DMS153 treated with DMSO at 0.1 percent for 48 hours (cell line): ENCODE measurements at regions not wholly inside any gene's neighbourhood (a gene's known extent, or its start where the extent isn't known, plus 50 kb on each side); places are given as distances from the start of the nearest gene placed in this dataset.

Source experiments
- DNase-seq: peaks from one replicate; lab custom pipeline; 2025; ENCODE audit not compliant: unreplicated experiment; lab: John Stamatoyannopoulos, UW

- no peak for DNase-seq
These were observed 340.8 kb downstream of the BCAT1 start for GRCh38 chr12:24608108-24608507.

- DNase-seq = no peak
These were observed 343.0 kb downstream of the BCAT1 start for GRCh38 chr12:24605916-24606315.

- no peak for DNase-seq
These were observed 343.4 kb downstream of the BCAT1 start for GRCh38 chr12:24605466-24605865.

DNA sequence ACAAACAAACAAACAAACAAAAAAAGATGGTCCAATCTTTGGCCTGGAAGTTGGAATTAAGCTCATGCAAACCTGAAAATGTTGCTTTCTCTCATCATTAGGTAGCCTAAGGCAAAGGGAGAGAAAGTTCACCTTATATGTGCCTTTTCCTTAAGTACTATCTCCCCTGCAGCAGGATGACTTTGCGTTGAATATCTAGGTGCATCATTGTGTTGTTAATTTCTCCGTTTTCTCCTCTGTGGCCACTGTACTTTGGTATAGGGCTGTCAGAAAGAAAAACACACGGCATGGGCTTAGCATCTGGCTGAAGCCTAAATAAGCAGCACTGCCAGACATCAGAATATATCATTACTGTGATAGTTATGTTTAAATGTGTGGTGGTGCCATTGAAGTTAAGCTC is 345.5 kb downstream of the BCAT1 start:
- no peak for DNase-seq

GRCh38 chr12:24600996-24601395 is 347.9 kb downstream of the BCAT1 start:
- no peak for DNase-seq

DNA sequence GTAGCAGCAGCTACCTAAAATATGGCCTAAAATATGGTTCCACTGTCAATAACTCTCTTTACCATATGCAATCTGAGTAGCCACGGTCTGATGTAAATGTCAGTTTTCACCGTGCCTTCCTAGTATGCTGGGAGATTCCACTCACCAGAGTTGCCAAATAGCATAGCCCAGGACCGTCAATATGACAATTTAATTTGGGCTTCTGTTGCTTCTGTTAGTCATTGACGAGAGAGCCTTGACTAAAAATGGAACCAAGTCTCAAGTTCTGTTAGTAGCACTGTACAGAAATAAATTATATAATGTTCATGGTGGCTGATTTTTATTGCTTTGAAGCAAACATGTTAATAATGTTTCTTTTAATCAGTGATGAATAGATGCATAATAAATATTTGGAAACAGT is 348.4 kb downstream of the BCAT1 start:
- no peak for DNase-seq

DNA sequence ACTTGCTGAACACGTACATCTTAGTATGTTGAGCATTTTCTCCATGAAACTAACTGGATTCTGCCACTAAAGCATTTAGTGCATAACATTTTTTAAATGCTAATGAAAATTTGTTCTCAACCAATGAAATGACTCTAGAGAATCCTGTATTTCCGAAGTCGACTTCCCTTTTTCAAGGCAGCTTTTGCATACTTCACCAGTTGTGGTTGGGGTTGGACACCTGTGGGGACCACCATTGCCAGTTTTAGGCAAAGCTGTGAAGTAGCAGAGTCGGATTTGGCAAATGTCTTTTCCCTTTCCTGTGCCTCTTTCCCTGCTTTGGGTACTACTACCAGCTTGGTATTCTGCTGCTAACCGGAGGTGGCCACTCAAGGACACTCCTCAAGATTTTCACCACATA is 349.2 kb downstream of the BCAT1 start:
- DNase-seq = no peak

- DNase-seq = no peak
These were observed 351.3 kb downstream of the BCAT1 start for GRCh38 chr12:24597580-24597979.

DNA sequence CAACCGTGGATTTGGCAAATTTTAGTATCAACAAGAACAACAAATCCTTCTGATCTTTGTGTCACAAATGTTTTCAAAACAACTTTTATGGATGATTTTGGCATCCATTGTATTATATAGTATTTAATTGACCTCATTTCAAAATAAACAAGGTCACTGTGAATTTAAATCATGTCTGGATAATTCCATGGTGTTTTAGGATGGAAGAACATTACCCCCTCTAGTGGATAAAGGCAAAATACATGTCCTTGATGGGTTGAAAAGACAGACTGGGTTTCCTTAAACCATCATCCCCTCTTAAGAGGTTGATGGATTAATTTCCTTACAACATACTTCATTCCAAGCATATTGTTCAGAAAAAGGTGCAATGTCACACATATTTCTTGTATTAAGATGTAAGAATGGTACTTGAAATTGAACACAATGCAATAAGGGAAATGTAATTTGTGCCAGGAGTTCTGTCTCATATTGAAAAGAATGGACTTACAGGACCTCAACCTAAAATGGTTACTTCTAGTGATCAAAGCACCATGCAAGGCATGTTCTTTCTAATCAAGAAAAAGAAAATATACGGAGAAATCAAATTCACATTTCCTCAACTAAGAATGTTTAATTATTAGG is 352.0 kb downstream of the BCAT1 start:
- peak; percentile 45 for DNase-seq

DNA sequence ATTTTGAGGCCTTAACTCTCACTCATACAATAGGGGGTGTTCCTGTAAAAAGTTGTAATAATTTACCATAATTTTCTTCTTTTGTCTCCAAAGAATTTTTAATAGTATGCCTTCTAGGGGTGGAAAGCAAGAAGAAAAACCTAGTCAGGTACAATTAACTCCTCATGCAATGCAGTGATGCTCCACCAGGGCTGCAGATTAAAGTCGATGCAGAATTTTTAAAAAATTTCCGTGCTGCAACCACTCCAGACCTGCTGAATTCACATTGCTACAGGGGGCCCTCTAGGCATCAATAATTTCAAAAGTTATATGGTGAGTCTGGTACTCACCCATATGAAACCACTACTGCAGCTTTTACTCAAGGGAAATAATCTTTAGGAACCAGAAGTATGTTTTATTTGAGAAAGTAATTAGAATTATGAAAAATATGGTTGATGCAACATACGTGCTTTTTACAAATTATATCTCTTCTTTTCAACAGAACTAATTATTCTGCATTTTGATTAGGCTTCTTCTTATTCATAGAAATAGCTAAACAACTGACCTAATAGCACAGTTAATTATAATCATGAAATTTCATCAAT is 353.2 kb downstream of the BCAT1 start:
- no peak for DNase-seq

DNA sequence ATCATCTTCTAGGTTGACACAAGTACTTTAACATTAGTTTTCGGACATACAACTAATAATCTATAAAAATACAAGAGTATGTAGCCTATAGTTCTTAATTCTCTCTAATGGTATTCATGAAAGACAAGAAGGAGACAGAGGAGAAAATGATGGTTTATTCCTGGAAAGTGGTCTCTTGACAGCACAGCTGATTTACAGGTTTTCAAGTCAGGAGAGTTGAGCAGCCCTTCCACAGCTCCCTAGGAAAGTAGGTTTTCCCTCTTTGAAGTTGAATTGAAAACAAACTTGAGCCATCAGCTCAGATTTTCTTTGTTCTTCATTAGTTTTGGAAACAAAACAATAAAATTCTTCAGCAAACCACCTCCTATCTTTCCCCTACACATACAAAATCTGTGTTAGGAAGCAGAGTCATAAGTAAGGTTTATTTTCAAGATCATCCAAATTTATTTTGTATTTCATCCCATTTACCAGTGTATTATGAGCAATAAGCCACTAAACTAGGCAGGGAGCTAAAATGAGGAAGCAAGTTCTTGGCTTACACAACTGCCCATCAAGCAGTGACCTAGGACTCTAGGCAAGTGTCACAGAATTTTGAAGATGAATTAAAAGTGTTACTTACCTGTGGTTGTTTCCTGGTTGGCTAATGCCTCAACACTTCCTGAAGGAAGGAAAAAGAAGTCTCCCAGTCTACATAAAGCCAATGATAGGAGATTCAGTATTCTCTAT is 357.0 kb downstream of the BCAT1 start:
- DNase-seq = no peak

- no peak for DNase-seq
These were observed 357.7 kb downstream of the BCAT1 start for GRCh38 chr12:24591079-24591626.

GRCh38 chr12:24586293-24586692 is 362.6 kb downstream of the BCAT1 start:
- no peak for DNase-seq

- DNase-seq = no peak
These were observed 364.7 kb downstream of the BCAT1 start for GRCh38 chr12:24584032-24584675.

DNA sequence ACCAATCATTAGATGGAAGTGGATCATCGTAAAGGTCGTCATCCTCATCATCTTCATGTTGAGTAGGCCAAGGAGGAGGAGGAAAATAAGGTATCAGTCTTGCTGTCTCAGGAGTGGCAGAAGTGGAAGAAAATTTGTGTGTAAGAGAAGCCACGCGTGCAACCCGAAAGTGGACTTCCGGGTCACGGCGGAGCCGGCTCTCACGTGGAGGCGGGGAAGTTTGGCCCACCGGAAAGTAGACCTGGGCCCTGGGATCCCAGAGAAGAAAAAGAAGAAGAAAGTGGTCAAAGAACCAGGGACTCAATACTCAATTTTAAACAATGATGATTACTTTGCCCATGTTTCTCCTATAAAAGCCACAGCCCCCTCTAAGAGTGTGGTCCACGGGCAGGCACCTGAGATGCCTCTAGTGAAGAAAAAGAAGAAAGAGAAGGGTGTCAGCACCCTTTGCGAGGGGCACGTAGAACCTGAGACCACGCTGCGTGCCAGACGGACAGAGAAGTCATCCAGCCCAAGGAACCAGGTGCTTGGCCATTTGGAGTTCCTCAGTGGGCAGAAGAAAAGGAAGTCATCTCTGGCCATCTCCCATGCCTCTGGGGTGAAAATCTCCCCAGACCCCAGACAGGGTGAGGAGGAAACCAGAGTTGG is 365.8 kb downstream of the BCAT1 start:
- no peak for DNase-seq

DNA sequence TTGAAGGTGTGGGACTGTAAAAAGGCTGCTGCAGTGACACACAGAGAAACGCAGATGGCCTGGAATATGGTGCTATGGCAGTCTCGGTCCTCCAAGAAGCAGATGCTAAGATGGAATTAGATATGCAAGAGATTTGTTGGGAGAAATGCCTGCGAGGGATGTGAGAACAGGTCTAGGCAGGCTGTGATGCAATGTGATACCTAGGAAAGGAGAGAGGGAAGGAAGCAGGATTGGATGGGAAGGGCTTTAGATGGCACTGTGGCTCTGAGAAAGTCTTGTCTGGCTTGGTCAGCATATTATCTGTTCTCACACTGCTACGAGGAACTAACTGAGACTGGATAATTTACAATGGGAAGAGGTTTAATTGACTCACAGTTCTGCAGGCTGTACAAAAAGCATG is 374.4 kb downstream of the BCAT1 start:
- DNase-seq = no peak

GRCh38 chr12:24573621-24574020 is 375.3 kb downstream of the BCAT1 start:
- no peak for DNase-seq

GRCh38 chr12:24565300-24565699 is 383.6 kb downstream of the BCAT1 start:
- DNase-seq = no peak

DNA sequence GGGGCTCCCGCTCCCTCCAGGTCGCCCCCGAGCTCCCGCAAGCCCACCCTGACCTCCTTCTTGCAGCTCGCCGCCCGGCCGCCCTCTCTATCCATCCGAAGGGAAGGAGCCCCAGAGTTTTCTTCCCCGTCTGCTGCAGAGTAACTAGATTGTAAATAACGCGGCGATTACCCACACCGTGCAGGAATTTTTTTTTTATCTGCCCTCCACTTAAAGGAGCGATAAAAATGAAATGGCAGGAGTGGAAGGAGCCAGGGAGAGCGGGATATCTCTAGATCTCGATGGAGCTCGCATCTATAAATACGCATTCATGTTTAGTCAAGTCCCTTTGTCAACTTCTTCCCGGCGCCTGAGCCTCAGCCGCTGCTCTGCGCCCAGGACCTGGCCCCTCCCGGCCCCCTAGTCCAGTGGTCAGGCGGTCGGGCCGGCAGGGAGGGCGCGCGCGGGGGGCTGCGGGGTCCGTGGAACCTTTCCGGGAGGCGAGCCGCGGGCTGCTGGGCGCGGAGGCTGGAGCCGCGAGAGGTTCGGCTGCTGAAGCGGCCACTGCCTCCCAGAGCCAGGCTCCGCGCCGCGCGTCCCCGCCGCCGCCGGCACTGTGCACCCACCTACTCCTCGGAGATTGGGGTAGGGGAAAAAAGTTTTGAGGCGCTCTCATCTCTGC is 386.0 kb downstream of the BCAT1 start:
- DNase-seq = peak; percentile 62

- no peak for DNase-seq
These were observed 386.8 kb downstream of the BCAT1 start for GRCh38 chr12:24561882-24562770.
